ENCODE measurements at regions not wholly inside any gene's neighbourhood (a gene's known extent, or its start where the extent isn't known, plus 50 kb on each side); places are given as distances from the start of the nearest gene placed in this dataset.

DNA sequence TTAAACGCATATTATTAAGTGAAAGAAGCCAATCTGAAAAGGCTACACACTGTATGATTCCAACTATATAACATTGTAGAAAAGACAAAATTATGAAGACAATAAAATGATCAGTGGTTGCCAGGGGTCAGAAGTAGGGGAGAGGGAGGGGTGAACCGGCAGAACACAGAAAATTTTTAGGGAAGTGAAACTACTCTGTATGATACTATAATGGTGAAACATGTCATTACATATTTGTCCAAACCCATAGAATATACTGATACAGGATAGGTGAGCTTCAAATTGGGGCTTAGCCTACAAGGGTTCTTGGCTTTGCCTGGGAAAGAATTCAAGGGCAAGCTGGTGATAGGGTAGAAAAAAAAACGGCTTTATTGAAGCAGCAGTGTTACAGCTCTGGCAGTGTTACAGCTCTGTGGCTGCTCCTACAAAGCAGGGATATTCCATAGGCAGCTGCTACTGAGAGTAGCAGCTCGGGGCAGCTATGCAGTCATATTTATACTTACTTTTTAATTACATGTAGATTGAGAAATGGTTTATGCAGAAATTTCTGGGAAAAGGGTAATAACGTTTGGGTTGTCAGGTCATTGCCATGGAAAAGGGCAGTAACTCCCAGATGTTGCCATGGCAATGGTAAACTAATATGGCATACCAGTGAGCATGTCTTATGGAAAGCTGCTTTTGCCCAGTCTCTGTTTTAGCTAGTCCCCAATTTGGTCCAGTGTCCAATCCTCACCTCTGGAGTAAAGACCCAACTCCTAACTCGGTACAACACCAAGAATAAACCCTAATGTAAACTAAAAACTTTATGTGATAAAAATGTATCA is 125.1 kb upstream of the SLC25A36 start:
- no peak for DNase-seq (ENCODE audit: low read depth in 2 of 2)

DNA sequence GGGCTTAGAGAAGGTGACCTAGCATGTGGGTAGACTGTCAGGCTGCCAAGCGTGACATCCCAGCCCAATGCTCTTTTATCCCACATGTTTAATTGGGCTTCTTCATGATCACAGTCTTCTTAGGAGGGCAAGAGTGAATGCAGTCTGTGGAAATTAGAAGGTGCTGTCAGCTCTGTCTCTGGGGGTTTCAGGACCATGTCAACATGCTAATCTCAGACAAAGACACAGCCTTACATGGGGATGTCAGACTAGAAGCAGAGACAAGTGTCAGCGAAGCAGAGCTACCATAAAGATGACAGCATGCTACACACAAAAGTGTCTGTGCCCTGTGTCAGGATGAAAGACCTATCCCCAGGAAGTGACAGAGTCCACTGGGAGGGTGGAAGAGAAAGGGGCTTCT is 120.1 kb upstream of the SLC25A36 start:
- DNase-seq (ENCODE audit: low read depth in 2 of 2) = no peak

DNA sequence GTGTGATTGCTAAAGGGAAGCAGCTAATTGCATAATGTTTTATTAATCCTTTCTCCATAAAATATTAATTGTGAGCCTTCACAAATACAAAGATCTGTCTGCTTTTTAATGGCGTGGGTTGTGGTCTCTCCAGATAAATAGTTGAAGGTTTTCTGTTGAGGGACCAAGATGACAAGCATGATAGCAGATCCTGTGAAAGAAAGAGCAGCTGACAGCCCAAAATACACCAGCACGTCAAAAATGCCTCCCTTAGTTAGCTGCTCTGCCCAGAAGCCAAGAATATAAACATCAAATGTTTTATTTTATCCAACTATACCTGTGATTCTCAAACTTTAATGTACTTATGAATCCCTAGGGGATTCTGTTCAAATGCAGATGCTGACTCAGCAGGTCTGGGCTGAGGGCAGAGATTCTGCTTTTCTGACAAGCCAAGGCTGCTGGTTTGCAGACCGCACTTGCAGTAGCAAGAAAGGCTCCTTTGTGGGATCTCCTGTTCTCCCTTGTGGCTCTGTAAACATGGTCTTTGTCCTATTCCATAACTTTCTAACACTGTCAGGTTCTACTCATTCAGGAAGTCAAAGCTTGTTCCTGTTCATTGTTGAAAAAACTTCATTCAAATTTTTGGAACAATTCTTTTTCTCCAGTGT is 119.1 kb upstream of the SLC25A36 start:
- DNase-seq (ENCODE audit: low read depth in 2 of 2) = no peak

DNA sequence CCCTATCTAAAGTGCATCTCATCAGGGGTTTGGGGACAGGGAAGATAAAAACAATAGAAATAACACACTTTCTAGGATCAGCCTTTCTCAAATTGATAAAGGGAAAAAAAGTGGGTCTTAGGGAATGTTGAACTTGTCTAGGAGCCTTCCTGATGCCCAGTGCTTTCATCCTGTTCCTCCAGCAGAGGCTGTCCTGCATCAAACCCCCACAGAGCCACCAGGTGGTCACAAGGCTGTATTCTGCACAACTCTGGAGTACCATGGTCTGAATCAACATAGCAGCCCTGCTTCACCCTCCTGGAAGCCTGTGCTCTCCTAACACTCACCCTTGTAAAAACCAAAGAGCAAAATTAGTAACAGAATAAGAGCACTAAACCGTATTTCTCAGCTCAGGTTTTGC is 118.5 kb upstream of the SLC25A36 start:
- DNase-seq (ENCODE audit: low read depth in 2 of 2) = no peak

DNA sequence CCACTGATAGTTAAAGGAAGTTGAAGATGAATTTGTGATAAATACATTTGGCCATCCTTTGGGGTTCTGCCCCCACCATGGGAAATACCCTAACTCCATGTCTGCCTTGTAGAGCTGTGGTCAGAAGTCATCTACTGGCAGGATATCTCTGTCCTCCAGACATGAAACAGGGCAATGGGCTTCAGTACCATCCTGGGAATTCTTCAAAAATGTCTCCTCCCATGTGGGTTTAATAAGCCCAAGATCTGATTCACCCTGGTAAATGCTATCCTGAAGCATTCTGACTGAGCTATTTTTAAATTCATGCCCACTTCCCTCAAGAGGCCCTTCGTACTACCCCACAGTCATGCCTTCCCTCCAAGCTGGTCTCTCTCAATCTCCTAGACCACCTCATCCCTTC is 113.7 kb upstream of the SLC25A36 start:
- no peak for DNase-seq (ENCODE audit: low read depth in 2 of 2)

DNA sequence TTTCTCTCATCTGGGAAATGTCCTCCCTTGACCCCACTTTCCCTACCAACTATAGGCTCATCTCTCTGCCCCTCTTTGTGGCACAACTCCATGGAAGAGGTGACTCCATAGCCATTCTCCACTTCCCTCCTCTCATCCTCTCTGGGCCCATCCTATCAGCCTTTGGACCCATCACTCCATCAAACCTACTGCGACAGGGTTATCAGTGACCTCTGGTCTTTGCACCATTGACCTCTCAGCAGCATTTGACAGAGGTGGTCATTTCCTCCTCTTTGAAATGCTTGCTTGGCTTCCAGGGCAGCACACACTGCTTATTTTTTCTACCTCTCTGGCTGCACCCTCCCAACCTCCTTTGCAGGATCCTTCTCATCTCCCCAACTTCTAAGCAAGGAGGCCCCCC is 113.1 kb upstream of the SLC25A36 start:
- no peak for DNase-seq (ENCODE audit: low read depth in 2 of 2)

DNA sequence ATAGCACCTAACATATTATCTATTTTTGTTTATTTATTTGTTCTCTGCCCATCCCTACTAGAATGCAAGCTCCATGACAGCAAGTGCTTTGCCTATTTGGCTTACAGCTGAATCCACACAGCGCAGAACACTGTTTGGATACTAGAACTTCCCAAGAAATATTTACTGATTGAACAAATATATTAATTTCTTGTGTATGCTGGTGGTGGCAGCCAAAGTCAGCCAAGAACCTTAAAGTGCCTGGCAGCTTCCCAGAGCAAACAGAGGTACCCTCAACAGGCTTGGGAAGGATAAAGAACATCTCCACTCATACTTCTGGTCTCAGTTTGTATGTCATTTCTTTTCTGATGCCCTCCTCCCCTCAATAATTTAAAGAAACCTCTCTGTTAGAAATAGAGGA is 111.8 kb upstream of the SLC25A36 start:
- no peak for DNase-seq (ENCODE audit: low read depth in 2 of 2)

DNA sequence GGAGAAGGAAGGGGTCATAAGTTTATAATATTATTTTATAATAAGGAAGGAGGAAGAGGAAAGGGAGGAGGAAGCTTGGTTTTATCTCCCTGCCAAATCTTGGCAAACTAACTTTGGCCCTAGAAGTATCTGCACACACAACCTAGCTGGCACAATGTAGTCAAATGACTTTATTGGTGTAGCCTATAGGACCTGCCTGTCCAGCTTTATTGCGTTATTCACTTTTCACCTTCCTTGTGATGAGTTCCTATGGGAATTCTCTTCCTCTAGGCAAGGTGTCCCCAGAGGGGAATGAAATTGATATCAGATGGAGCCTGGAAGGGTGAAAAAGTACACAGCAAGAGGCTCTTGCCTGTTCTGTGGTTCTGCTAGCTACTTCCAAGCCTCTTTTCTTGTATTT is 111.2 kb upstream of the SLC25A36 start:
- no peak for DNase-seq (ENCODE audit: low read depth in 2 of 2)

DNA sequence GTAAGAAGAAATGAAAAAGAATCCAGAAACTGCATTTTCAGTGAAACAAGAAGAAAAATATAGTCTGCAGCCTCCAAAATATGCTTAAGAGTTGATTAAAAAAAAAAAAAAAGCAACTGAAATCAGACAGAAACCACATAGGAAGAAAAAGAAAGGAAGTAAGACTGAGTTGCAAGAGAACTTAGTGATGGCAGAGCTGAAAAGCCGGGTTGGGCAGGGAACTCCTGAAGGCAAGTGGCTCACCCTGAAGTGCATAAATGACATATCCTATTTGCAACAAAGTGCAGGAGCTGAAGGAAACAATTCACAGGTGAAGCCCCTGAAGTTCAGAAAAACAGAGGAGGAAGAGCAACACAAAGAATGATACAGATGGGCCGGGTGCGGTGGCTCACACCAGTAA is 108.8 kb upstream of the SLC25A36 start:
- DNase-seq (ENCODE audit: low read depth in 2 of 2) = no peak

DNA sequence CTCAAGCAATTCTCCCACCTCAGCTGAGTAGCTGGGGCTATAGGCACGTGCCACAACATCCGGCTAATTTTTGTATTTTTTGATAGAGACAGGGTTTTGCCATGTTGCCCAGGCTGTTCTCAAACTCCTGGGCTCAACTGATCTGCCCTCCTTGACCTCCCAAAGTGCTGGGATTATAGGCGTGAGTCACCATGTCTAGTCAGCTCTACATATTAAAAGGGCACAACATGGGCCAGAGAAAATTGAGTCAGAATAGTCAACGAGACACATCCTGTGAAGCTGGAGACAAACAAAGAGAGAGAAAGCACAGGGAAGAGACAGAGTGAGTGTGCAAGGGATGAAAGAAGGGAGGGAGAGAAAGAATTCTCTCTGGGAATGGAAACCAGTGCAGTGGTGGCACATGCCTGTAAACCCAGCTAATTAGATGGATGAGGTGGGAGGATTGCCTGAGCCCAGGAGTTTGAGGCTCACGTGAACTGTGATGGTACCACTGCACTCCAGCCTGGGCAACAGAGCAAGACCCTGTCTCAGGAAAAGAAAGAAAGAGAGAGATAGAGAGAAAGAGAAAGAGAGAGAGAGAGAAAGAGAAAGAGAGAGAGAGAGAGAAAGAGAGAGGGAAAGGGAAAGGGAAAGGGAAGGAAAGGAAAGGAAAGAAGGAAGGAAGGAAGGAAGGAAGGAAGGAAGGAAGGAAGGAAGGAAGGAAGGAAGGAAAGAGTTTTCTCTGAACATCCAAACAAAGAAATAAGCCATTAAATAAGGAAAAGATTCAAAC is 107.2 kb upstream of the SLC25A36 start:
- no peak for DNase-seq (ENCODE audit: low read depth in 2 of 2)

DNA sequence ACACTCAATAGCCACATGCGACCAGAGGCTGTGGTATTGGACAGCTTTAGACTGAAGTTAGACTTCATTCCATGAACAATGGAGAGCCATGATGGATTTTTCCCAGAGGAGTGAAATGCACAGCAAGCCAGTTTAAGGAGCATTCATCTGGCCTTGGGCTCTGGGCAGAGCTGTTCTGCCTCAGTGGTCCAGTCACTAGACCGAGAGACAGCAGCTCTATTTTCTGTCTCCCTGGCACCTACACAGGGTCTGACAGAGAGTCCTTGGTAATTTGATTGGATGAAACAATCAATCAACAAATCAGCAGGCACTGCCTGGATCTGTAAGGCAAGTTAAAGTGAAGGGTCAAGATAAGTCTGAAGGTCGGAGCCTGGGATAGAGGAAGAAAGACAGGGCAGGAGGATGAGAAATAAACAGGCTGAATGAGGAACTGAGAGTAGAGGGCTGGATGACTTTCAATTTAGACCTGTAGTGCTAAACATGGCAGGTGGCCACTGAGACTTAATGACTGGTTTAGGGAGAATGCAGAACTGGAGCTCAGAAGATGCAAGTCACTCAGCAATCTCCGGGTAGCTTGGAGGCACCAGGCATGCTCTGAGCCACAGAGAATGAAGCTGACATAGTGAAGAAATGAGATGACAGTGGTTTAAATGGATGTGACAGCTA is 98.5 kb upstream of the SLC25A36 start:
- DNase-seq (ENCODE audit: low read depth in 2 of 2) = no peak

DNA sequence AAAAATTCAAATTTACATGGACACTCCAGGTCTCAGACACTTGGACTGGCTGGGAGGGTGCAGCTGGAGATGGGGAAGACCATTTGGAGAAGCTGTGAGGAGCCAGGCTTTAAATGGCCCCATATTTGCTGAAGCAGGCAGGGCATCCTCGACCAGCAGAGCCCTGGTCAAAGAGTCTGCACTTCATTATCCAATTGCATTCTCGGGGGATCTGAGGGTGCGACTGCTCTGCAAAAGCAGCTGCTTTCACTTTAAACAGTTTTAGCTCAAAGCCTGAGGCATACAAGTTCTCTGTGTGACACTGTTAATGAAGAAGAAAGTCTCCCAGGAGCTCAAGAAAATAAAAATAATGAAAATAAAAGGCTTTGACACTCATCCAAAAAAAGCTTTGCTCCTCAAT is 98.0 kb upstream of the SLC25A36 start:
- DNase-seq (ENCODE audit: low read depth in 2 of 2) = no peak

DNA sequence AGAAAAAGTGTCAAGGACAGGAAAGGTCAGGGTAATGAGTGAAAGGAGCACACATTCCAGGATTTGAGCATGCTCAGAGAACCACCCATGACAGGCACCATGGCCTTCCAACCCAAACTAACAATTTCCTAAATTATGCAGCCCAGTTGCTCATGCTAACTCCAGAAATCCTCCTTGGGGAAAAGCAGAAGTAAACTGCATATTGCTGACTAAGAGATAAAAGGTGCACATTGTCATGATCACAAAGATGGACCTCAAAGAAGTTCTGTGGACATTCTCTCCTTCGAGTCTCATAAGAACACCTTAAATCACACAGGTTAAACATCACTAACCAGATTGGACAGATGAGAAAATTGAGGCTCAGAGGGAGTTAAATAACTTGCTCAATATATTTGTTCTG is 97.6 kb upstream of the SLC25A36 start:
- no peak for DNase-seq (ENCODE audit: low read depth in 2 of 2)

DNA sequence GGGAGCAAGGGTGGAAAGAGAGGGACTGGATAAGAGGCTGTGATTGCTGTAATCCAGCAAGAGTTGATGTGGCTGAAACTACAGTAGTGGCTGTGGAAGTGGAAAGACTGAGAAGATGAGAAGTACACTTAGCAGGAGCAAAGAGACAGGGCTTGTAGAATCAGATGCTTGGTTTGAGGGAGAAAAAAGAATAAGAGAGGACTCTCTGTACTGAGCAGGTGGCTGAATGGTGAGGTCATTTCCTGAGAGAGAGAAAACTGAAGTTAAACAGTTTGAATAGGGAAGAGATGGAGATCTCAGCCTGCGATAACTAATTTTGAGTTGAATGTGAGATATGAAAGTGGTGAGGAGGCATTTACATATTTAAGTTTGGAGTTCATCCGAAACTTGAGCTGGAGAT is 95.8 kb upstream of the SLC25A36 start:
- DNase-seq (ENCODE audit: low read depth in 2 of 2) = no peak

DNA sequence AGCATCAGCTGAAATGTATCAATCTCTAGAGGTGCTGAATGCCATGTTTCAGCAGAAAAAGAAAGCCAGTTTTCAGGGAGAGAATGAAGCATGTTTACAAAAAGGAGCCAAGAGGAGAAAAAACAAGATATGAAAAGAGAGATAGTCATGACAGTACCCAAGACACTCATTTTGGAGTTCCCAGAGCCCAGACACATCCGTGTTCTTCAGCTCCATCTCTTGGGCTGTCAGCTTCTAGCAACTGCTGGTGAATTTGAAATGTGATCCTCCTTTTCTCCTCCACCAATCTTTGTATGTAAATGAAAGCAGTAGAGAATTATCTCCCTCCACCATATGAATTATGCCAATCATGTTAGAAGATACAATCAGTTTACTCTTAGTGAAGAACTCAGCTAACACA is 93.0 kb upstream of the SLC25A36 start:
- no peak for DNase-seq (ENCODE audit: low read depth in 2 of 2)

DNA sequence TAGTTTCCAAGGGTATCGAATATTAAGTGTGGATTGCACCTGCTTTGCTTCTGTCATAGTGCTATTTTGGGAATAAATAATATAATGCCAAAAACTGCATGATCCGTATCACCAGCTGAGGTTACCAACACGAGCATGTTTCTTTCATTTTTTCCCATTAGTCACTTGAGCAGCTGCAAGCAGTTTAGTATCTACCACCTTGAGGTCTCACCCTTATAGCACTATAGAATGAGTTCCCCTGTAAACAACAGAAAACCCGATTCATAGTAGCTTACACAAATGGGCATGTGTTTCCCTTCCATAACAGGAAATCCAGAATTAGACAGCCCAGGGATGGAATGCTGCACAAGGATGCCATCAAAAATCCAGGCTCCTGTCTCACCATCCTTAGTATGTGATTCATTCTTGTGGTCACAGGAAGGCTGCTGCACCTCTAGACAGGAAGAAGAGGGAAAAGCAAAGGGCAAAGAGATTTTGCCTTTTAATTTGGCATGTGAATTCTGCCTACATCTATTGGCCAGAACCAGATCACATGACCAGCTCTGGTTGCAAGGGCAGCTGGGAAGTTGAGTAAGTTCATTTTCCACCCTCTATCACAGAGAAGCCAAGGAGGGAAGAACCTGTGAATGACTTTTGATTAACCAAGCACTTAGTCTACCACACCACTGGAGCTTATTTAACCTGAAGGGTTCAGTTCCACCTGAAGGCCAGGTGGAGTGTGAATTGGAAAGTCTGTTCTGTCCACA is 91.3 kb upstream of the SLC25A36 start:
- DNase-seq (ENCODE audit: low read depth in 2 of 2) = no peak

DNA sequence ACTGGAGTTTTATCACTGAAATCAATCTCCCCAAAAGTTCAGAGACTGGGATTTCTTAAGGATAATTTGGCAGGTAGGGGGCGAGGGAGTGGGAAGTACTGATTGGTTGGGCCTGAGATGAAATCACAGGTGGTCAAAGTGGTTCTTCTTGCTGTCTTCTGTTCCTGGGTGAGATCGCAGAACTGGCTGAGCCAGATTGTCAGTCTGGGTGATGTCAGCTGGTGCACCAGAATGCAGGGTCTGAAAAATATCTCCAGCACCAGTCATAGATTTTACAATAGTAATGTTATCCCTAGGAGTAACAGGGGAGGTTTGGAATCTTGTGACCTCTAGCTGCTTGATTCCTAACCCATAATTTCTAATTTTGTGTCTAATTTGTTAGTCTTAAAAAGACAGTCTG is 86.7 kb upstream of the SLC25A36 start:
- DNase-seq (ENCODE audit: low read depth in 2 of 2) = no peak

DNA sequence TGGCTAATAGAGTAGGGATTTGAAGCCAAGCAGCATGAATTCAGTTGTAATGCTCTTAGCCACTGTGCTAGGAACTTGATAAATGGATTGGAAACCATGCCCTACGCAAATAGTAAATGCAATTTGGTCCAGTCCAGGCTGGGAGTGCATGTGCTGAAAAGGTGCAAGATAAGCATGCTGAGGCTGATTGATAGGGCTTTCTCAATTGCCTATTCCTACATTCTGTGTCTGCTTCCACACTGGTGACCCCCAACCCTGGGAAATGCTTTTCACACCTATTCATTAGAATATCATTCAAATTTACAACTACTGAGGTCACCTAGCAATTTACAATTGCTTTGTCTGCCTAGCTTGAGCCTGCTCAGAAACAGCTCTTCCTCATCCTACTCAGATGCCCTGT is 84.7 kb upstream of the SLC25A36 start:
- no peak for DNase-seq (ENCODE audit: low read depth in 2 of 2)

DNA sequence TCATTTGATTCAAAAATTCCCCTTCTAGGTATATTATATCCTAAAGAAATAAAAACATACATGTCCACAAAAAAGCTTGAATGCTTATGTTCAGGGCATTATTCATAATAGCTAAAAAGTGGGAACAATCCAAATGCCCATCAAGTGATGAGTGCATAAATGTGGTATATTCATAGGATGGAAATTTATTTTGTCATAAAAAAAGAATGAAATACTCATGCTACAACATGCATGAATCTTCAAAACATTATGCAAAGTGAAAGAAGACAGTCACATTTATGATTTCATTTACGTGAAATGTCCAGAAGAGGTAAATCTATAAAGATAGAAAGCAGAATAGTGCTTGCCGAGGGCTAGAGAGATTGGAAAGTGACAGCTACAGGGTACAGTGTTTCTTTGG is 83.6 kb upstream of the SLC25A36 start:
- DNase-seq (ENCODE audit: low read depth in 2 of 2) = no peak

DNA sequence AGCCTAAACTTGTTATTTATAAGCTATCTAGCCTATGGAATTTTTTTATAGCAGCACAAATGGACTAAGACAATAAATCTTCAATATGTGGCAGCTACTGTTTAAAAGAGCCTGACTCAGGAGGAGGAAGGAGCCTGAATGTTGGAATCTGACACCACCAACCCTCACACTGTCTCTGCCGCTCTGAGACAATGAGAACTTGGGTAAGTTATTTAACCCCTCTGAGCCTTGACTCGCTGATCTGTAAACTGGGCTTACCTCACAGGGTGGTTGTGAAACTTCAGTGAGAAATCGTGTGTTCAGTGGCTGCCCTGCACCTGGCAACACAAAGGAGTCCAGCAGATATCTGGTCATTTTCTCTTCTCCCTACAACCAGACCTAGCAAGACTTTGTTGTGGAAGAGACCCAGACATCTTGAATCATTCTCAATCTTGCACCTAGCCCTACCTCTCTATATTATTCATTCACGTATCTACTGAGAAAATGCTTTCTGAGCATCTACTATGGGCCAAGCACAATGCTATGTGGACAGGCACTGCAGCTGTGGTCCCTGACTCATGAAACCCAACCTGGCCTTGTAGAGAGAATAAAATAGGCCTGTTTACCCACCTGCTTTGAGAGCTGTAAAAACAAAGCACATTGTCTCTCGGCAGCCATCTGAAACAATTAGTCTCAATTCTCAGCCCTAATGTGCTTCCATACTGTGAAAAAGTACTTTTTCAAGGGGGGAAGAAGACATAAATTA is 81.9 kb upstream of the SLC25A36 start:
- DNase-seq (ENCODE audit: low read depth in 2 of 2) = no peak

DNA sequence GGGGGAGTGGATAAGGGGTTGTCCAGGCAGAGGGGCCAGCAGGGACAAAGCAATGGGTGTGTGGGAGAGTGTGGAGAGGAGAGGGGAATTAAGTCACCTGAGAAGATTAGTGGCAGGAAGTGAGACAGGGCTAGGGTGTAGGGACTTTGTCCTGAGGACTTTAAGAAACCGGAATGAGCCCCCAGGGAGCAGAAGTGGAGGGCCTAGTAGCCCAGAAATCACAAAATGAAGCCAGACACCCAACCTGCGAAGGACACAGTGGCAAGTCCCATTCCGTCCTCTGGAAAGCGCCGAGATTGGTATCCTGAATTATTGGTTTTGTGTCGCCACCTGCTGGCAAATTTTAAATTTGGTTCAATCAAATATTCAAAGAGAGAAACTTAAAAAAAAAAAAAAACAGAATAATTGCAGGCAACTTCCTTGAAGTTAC is 78.0 kb upstream of the SLC25A36 start:
- DNase-seq (ENCODE audit: low read depth in 2 of 2) = peak in 1 of 2 experiments; percentile 25

Measured in stimulated activated CD4-positive, alpha-beta T cell treated with anti-CD3 and anti-CD28 coated beads, Interleukin-12 subunit alpha, Interleukin-12 subunit beta, amount 100 ng/mL, for 24 hours (primary cell).